Adipocyte (in vitro differentiated cells): ENCODE measurements at regions not wholly inside any gene's neighbourhood (a gene's known extent, or its start where the extent isn't known, plus 50 kb on each side); places are given as distances from the start of the nearest gene placed in this dataset.
A peak's percentile ranks its signal among the peaks of the same experiment; 100 is the strongest.

ENCODE experiments used
- DNase-seq: peaks from one replicate; pipeline ENCODE4 v3.0.0-alpha.2; 2015; ENCODE audit warnings: low read depth
- H3K27me3 ChIP-seq: replicated peaks from 2 replicates; pipeline ENCODE4 v1.7.0; 2013; ENCODE audit warnings: mild to moderate bottlenecking, low read length, moderate library complexity; ENCODE audit not compliant: control insufficient read depth, insufficient read depth
- H3K36me3 ChIP-seq: 2 replicates; pipeline ENCODE4 v1.7.0; 2013; ENCODE audit warnings: low read length, mild to moderate bottlenecking, moderate library complexity; ENCODE audit not compliant: control insufficient read depth, insufficient read depth, severe bottlenecking
- H3K4me1 ChIP-seq: 2 replicates; pipeline ENCODE4 v1.7.0; 2013; ENCODE audit warnings: mild to moderate bottlenecking, low read length, moderate library complexity; ENCODE audit not compliant: control insufficient read depth, insufficient read depth
- H3K4me3 ChIP-seq: 2 replicates; pipeline ENCODE4 v1.7.0; 2013; ENCODE audit warnings: mild to moderate bottlenecking, low read length, moderate library complexity
- H3K9ac ChIP-seq: 2 replicates; pipeline ENCODE4 v1.7.0; 2013; ENCODE audit warnings: mild to moderate bottlenecking, low read length, moderate library complexity
- H3K9me3 ChIP-seq: 2 replicates; pipeline ENCODE4 v1.7.0; 2013; ENCODE audit warnings: mild to moderate bottlenecking, low read length, moderate library complexity; ENCODE audit not compliant: control insufficient read depth

DNA sequence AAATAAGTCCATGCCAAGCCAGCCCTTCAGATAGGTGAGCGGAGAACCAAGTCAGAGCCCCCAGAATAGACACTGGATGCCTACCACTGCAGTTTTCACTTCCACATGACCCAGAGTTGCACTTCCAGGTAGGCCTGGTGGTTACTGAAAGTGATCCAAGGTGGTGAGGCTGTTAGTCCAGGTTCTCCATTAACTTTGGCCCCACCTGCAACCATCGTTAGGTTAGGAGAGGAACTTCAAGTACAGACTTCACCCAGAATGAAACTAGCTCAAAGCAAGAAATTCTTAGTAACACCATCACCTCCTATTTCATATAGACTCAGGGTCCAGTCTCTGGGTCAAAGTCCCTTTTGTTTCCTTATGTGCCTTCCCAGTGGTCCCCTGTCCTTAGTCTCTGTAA lies 293.1 kb upstream of the ID2 start:
- H3K4me3 ChIP-seq = no peak overlapping the region
- no peaks in the 10 kb centered on the region for H3K27me3 ChIP-seq
- no peak for DNase-seq
- no peaks in the 10 kb centered on the region for H3K9me3 ChIP-seq
- peaks cover 10% of the 10 kb centered on the region for H3K4me1 ChIP-seq
- H3K9ac ChIP-seq = no peak overlapping the region
- H3K36me3 ChIP-seq = no peaks in the 10 kb centered on the region

DNA sequence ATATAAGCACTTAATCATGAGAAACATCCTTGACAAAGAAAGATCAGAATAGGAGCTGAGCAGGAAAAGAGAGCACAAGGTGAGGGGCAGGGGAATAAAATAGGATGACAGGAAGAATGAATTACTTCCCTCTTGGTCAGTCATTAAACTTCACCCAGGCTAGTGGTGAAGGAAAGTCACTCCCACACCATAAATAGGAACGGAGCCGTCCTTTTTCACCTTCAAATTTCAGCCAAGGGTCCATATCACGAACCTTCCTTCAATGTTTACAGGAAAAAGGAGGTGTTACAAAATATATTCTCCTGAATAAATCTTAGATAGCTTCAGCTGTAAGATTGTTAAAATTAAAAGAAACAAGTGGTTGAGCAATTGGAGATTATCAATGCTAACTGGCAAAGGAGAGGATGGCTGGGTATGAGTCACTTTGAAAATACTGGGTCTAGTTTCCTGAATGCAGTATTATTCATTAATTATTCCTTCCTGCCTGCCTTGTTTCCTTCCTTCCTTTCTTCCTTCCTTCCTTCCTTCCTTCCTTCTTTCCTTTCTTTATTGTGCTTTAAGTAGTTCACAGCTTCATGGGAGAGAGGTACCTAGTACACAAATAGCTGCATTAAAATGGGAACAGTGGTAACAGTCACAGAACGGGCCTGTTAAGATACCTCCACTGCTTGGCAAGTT lies 292.3 kb upstream of the ID2 start:
- Histone ChIP-seq H3K9me3 (no peaks in the 10 kb centered on the region), H3K9ac (no peak overlapping the region), H3K4me1 (peaks cover 10% of the 10 kb centered on the region), H3K4me3 (no peak overlapping the region), H3K27me3 (no peaks in the 10 kb centered on the region), H3K36me3 (no peaks in the 10 kb centered on the region)
- DNase-seq = peak; percentile 53

DNA sequence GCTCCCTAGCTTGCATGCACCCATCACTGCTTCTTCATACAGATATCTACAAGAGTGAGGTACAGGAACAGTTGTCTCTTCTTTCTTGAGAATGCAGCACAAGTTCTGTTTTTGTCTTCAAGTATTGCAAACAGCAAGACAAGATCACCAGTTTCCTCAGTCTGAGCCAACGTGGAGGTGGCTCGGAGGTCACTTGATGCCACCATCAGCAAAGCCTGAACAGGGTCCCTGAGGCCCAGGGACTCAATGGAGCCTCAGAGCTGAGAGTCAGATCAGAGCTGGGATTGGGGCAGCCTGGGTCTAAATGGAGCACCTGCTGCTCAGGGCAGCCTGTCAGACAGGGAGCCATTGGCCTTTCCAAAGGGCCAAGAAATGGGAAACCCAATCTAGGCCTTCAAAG lies 290.7 kb upstream of the ID2 start:
- Histone ChIP-seq H3K4me1 (peaks cover 10% of the 10 kb centered on the region), H3K9ac (no peak overlapping the region), H3K9me3 (no peaks in the 10 kb centered on the region), H3K4me3 (no peak overlapping the region), H3K27me3 (no peaks in the 10 kb centered on the region), H3K36me3 (no peaks in the 10 kb centered on the region)
- no peak for DNase-seq

DNA sequence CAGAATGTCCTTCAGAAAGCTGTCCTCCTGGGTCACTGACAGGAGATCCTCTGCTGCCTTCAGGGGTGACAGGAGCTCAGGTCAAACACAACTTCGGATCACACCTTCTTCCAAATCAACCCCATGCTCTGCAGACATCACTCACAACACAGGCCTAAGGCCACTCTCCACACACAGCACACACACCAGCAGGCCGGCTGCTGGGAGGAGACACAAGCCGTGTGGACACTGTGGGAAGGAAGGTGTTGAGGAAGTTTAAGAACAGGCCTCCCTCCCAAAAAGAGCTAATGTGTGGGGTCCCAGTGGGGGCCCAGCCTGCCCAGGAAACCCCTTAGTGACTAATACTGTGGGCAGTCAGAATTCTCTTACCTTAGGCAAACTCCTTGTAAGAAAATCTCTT lies 290.3 kb upstream of the ID2 start:
- H3K9ac ChIP-seq = no peak overlapping the region
- H3K36me3 ChIP-seq = no peaks in the 10 kb centered on the region
- no peak for DNase-seq
- H3K27me3 ChIP-seq = no peaks in the 10 kb centered on the region
- H3K9me3 ChIP-seq = no peaks in the 10 kb centered on the region
- H3K4me1 ChIP-seq = peaks cover 10% of the 10 kb centered on the region
- H3K4me3 ChIP-seq = no peak overlapping the region

DNA sequence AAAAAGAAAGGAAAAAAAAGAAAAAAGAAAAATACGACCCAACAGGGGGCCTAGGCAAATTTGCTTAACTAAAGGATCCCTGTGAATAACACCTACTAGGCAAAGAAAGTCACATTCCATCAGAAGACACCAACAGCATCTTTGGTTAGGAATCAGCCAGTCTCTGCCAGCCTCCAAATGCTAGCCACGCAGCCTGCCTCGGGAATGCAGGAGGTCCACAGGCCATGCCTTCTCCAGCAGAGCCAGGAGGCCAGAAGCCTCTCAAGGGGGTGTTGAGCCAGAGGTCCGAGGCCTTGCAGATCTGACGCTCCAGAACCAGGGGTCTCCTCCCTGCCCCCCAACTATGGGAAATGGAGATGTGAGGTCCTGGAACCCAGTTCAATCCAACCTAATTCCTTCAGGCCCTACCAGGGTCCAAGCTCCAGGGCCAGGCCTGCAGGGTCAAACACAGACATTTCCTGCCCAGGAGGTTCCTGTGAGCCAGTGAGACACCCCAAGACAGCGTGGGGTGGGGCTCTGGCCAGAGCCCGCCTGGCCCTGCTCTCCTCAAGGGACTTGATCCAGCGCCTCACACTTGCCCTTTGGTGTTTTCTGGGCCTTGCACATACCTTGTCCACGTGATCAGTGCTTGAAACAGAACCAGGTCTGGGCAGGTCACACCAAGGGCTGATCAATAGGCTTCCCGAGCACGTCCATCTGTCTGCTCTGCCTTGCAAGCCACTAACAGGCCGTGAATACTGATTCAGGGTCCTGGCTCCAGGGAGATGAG lies 289.6 kb upstream of the ID2 start:
- Histone ChIP-seq H3K4me1 (peaks cover 10% of the 10 kb centered on the region), H3K9ac (no peak overlapping the region), H3K9me3 (no peaks in the 10 kb centered on the region), H3K27me3 (no peaks in the 10 kb centered on the region), H3K36me3 (no peaks in the 10 kb centered on the region), H3K4me3 (no peak overlapping the region)
- no peak for DNase-seq

DNA sequence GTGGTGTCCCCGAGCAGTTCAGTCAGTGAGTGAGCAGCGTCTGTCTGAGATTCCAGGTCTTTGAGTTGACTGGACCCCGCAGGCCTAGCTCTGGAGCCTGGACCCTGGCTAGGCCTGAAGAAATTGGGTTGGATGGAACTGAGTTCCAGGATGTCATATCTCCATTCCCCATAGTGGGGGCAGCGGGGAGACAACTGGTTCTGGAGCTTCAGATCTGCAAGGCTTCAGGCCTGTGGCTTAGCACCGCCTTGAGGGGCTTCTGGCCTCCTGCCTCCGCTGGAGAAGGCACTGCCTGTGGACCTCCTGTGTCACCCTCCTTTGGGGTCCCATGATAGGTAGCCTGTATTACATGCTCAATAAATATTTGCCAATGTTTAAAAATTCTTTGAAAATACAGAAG lies 288.4 kb upstream of the ID2 start:
- Histone ChIP-seq H3K9ac (no peak overlapping the region), H3K4me3 (no peak overlapping the region), H3K4me1 (peaks cover 10% of the 10 kb centered on the region), H3K36me3 (no peaks in the 10 kb centered on the region), H3K9me3 (no peaks in the 10 kb centered on the region), H3K27me3 (no peaks in the 10 kb centered on the region)
- no peak for DNase-seq

DNA sequence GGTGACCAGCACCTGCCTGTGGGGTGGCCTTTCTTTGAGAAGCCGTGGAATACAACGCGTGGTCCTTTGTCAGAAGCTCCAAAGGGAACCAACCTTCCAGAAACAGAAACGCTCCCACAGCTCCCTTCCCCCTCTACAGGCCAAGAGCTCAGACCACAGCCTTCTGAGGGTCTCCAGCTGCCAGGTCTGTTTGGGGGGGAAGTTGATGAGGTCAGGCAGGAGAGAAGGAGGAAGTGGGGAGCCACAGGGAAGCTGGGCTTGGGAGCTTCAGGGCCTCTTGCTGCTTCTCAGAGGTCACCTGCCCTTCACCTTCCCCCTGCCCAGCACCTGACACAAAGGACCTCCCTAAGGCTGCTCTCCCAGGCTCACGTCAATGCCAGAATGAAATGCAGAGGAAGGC lies 287.7 kb upstream of the ID2 start:
- H3K9ac ChIP-seq = no peak overlapping the region

DNA sequence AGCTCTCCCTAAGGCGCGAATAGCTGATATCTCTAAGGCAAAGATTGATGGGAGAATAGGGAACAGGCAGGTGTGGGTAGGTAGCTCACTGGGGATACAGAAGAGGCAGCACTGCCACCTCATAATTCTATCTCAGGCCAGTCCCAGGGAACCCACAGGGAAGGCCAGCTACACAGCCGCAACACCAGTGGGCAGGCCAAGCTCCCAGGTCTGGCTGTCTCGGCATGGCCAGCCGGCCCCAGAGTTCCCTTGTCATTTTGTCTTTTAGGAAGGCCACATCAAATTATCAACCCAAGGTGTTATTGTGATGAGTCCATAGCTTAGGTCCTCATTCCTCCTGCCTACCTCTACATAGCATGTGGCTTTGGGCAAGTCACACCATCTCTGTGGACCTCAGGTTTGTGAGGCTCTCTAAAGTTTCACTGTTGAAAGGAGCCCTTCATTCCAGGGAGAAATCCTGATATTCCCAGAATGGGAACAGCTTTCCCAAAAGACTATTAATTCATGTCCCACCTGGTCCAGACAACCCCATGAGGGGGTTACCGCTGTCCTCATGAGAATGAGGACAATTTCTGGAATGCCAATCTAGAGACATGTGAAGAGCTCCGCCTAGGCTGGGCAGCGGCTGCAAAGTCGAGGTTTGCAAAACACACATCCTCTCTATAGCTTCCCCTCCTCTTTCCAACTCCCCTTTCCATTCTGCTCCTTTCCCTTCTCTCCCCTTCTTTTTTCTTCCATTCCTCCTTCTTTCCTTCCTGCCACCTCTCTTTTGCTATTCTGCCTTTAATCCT lies 287.1 kb upstream of the ID2 start:
- Histone ChIP-seq H3K27me3 (no peaks in the 10 kb centered on the region), H3K36me3 (no peaks in the 10 kb centered on the region), H3K9me3 (no peaks in the 10 kb centered on the region), H3K4me1 (peaks cover 4% of the 10 kb centered on the region), H3K9ac (no peak overlapping the region), H3K4me3 (no peak overlapping the region)
- no peak for DNase-seq

More for the DNA sequence above, 287.7 kb upstream of the ID2 start:
- no peak for DNase-seq
- H3K27me3 ChIP-seq = no peaks in the 10 kb centered on the region
- no peaks in the 10 kb centered on the region for H3K36me3 ChIP-seq
- H3K4me1 ChIP-seq = peaks cover 10% of the 10 kb centered on the region
- H3K4me3 ChIP-seq = no peak overlapping the region
- H3K9me3 ChIP-seq = no peaks in the 10 kb centered on the region

DNA sequence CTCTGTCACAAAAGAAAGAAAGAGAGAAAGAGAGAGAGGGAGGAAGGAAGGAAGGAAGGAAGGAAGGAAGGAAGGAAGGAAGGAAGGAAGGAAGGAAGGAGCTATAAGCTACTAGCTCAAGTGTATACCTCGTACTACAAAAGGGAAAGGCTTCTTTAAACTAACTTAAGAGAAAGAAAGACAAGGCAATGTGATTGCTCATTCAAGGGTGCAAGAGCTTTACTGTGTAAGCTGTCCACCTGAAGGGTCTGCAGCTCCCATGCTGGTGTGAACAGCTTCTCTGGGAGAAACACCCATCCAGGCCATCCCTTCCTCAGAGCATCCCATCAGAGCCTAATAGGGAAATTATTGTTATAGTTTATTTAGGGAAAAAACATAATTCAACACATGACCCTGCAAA lies 286.1 kb upstream of the ID2 start:
- H3K27me3 ChIP-seq = no peaks in the 10 kb centered on the region
- H3K4me1 ChIP-seq = no peaks in the 10 kb centered on the region
- H3K9me3 ChIP-seq = no peaks in the 10 kb centered on the region
- no peaks in the 10 kb centered on the region for H3K36me3 ChIP-seq
- no peak overlapping the region for H3K9ac ChIP-seq
- DNase-seq = no peak
- H3K4me3 ChIP-seq = no peak overlapping the region

DNA sequence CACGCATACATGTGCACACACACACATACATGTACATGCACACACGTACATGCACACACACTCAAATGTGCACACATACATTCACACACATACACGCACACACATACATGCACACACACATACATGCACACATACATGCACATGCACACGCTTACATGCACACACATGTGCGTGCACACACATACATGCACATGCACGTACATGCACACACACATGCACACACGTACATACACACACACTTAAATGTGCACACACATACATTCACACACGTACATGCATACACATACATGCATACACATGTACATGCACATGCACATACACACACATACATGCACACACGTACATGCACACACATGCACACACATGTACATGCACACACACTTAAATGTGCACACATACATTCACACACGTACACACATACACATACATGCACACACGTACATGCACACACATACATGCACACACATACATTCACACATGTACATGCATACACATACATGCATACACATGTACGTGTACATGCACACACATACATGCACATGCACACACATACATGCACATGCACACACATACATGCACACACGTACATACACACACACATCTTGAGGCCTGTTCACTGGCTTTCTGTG lies 283.7 kb upstream of the ID2 start:
- no peak for DNase-seq
- Histone ChIP-seq H3K9me3 (no peaks in the 10 kb centered on the region), H3K9ac (no peak overlapping the region), H3K27me3 (peaks cover 2% of the 10 kb centered on the region), H3K36me3 (no peaks in the 10 kb centered on the region), H3K4me3 (no peak overlapping the region), H3K4me1 (no peaks in the 10 kb centered on the region)

DNA sequence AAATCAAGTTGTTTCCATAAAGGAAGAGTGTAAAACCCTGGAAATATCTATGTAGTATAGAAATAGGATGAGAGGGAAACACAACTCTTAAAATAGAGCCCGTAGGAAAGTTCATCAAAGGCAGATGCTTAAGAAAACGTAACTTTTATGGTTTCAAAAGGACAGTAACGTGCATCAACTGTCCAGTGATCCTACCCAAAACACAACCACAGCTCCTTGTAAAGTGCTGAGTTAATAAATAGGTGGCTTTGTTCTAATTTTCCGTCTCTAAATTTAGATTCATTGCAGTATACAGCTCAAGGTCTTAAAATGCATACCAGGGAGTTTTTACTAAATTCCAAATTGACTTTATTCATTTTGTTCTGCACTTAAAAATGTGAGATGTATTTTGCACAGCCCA lies 282.1 kb upstream of the ID2 start:
- Histone ChIP-seq H3K9ac (no peak overlapping the region), H3K27me3 (peaks cover 7% of the 10 kb centered on the region), H3K36me3 (no peaks in the 10 kb centered on the region), H3K4me1 (no peaks in the 10 kb centered on the region), H3K4me3 (no peak overlapping the region), H3K9me3 (no peaks in the 10 kb centered on the region)
- DNase-seq = no peak
